Liver (tissue), 8 donors: ENCODE measurements at regions not wholly inside any gene's neighbourhood (a gene's known extent, or its start where the extent isn't known, plus 50 kb on each side); places are given as distances from the start of the nearest gene placed in this dataset.

ENCODE experiments used
- DNase-seq: peaks from one replicate; pipeline ENCODE4 v3.0.0-alpha.2; 2017; ENCODE audit warnings: low spot score
- H3K27ac ChIP-seq, 2 donors: one replicate each; pipeline ENCODE4 v1.7.0; 2013; ENCODE audit warnings: inconsistent platforms in 2 of 2, low read length in 2 of 2, control low read depth in 1 of 2, low read depth in 1 of 2, mild to moderate bottlenecking in 1 of 2
- H3K27me3 ChIP-seq, 4 donors: one replicate each; pipeline versions ENCODE4 v1.6.1 to v1.7.0; 2013; ENCODE audit warnings: low read length in 3 of 4, inconsistent platforms in 1 of 4, mild to moderate bottlenecking in 1 of 4, moderate library complexity in 1 of 4; ENCODE audit not compliant: control insufficient read depth in 4 of 4, insufficient read depth in 4 of 4
- H3K36me3 ChIP-seq, 4 donors: one replicate each; pipeline versions ENCODE4 v1.6.1 to v1.7.0; 2013; ENCODE audit warnings: low read length in 3 of 4, mild to moderate bottlenecking in 3 of 4, low read depth in 1 of 4, moderate library complexity in 1 of 4; ENCODE audit not compliant: control insufficient read depth in 4 of 4, insufficient read depth in 3 of 4
- H3K4me1 ChIP-seq, 4 donors: one replicate each; pipeline versions ENCODE4 v1.6.1 to v1.7.0; 2013; ENCODE audit warnings: low read length in 3 of 4, mild to moderate bottlenecking in 3 of 4, moderate library complexity in 1 of 4; ENCODE audit not compliant: control insufficient read depth in 4 of 4, insufficient read depth in 4 of 4
- H3K4me3 ChIP-seq, 3 donors: one replicate each; pipeline versions ENCODE4 v1.6.1 to v1.7.0; 2013; ENCODE audit warnings: low read length in 3 of 3, control low read depth in 1 of 3, low read depth in 1 of 3, mild to moderate bottlenecking in 1 of 3
- H3K9ac ChIP-seq, 2 donors: one replicate each; pipeline ENCODE4 v1.7.0; 2013; ENCODE audit warnings: low read length in 2 of 2, mild to moderate bottlenecking in 2 of 2, moderate library complexity in 2 of 2, control low read depth in 1 of 2, low read depth in 1 of 2
- H3K9me3 ChIP-seq, 4 donors: one replicate each; pipeline versions ENCODE4 v1.6.1 to v1.7.0; 2013; ENCODE audit warnings: low read length in 3 of 4; ENCODE audit not compliant: control insufficient read depth in 4 of 4
- EGR1 ChIP-seq, 2 donors: IDR thresholded peaks; 2 replicates each; pipeline ENCODE4 v1.6.1; 2016 to 2018; ENCODE audit warnings: antibody characterized with exemption in 2 of 2, low read depth in 2 of 2
- FOXA1 ChIP-seq: IDR thresholded peaks from 2 replicates; pipeline ENCODE4 v1.6.1; 2016; ENCODE audit warnings: antibody characterized with exemption
- FOXA2 ChIP-seq: IDR thresholded peaks from 2 replicates; pipeline ENCODE4 v1.6.1; 2016; ENCODE audit warnings: antibody characterized with exemption
- GABPA ChIP-seq, 2 donors: IDR thresholded peaks in 1 of 2; conservative IDR thresholded peaks in 1 of 2; 2 replicates each; pipeline ENCODE4 v1.6.1; 2016; ENCODE audit warnings: antibody characterized with exemption in 2 of 2, mild to moderate bottlenecking in 1 of 2, moderate library complexity in 1 of 2
- HNF4A ChIP-seq, 2 donors: conservative IDR thresholded peaks; 2 replicates each; pipeline ENCODE4 v1.6.1; 2016; ENCODE audit warnings: antibody characterized with exemption in 2 of 2, mild to moderate bottlenecking in 2 of 2
- HNF4G ChIP-seq: IDR thresholded peaks from 2 replicates; pipeline ENCODE4 v1.6.1; 2016; ENCODE audit warnings: antibody characterized with exemption
- JUND ChIP-seq, 2 donors: IDR thresholded peaks; 2 replicates each; pipeline ENCODE4 v1.6.1; 2016; ENCODE audit warnings: antibody characterized with exemption in 2 of 2
- NR2F2 ChIP-seq: IDR thresholded peaks from 2 replicates; pipeline ENCODE4 v1.6.1; 2016; ENCODE audit warnings: antibody characterized with exemption
- RAD21 ChIP-seq, 2 donors: IDR thresholded peaks; 2 replicates each; pipeline ENCODE4 v1.6.1; 2016; ENCODE audit warnings: antibody characterized with exemption in 2 of 2, mild to moderate bottlenecking in 2 of 2
- RXRA ChIP-seq, 2 donors: IDR thresholded peaks; 2 replicates each; pipeline ENCODE4 v1.6.1; 2017 to 2018; ENCODE audit warnings: antibody characterized with exemption in 2 of 2, mild to moderate bottlenecking in 1 of 2
- SP1 ChIP-seq: IDR thresholded peaks from 2 replicates; pipeline ENCODE4 v1.6.1; 2018; ENCODE audit warnings: antibody characterized with exemption, mild to moderate bottlenecking
- TAF1 ChIP-seq: conservative IDR thresholded peaks from 2 replicates; pipeline ENCODE4 v1.6.1; 2016; ENCODE audit warnings: antibody characterized with exemption, mild to moderate bottlenecking
- YY1 ChIP-seq: IDR thresholded peaks from 2 replicates; pipeline ENCODE4 v1.6.1; 2016; ENCODE audit warnings: antibody characterized with exemption, mild to moderate bottlenecking
- WGBS: extraction: QIAGEN DNeasy Blood & Tissue Kit; methylation state at CpG from one replicate; pipeline ENCODE4 v1.1.7; 2013; 5-methylcytosine and 5-hydroxymethylcytosine counted together
- TF ChIP-seq, protein P1 (sequence below): IDR thresholded peaks from 2 replicates; pipeline ENCODE4 v1.6.1; 2016; ENCODE audit warnings: antibody characterized with exemption, mild to moderate bottlenecking
- TF ChIP-seq, protein P2 (sequence below): IDR thresholded peaks from 2 replicates; pipeline ENCODE4 v1.6.1; 2016; ENCODE audit warnings: antibody characterized with exemption
- TF ChIP-seq, protein P3 (sequence below): IDR thresholded peaks from 2 replicates; pipeline ENCODE4 v1.6.1; 2016; ENCODE audit warnings: antibody characterized with exemption
- TF ChIP-seq, protein P4 (sequence below): fragments of 150-350 bp; IDR thresholded peaks from 2 replicates; pipeline ENCODE4 v1.5.1; 2017; ENCODE audit warnings: improper control_type of control experiment, low read depth, low read length; ENCODE audit not compliant: missing input control
- TF ChIP-seq, protein P5 (sequence below): IDR thresholded peaks from 2 replicates; pipeline ENCODE4 v1.6.1; 2016; ENCODE audit warnings: antibody characterized with exemption
- donor health status: healthy.
- donor health status: healthy.
- donor health status: healthy.
- donor health status: healthy.
- donor health status: healthy.

DNA sequence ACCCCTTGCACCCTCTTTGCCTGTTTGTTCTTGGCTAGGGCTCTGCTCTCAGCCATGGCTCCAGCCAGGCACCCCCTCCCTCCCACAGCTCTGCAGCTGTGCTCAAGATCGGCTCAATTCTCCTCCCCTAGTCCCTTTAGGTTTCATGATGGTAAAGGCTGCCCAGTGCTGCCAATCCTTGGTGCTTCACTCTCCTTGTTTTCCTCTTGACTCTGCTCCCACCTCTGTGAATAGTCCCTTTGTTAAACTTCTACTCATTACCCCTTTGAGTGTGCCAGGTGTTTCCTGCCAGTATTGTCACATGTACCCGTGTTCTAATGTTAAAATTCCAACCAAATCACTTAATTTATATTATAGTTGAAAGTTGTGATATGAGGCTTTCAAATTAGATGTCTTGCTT lies 101.0 kb upstream of the CERS6 start (continued):
- TF ChIP-seq GABPA (IDR thresholded peaks at IDR 0.05 in 1 of 2, conservative IDR thresholded peaks at IDR 0.05 in 1 of 2) (no peak), HNF4G (no peak), FOXA1 (no peak), RAD21 (IDR thresholded peaks at IDR 0.05) (no peak), YY1 (no peak), SP1 (no peak)
- TF ChIP-seq, protein P1, sequence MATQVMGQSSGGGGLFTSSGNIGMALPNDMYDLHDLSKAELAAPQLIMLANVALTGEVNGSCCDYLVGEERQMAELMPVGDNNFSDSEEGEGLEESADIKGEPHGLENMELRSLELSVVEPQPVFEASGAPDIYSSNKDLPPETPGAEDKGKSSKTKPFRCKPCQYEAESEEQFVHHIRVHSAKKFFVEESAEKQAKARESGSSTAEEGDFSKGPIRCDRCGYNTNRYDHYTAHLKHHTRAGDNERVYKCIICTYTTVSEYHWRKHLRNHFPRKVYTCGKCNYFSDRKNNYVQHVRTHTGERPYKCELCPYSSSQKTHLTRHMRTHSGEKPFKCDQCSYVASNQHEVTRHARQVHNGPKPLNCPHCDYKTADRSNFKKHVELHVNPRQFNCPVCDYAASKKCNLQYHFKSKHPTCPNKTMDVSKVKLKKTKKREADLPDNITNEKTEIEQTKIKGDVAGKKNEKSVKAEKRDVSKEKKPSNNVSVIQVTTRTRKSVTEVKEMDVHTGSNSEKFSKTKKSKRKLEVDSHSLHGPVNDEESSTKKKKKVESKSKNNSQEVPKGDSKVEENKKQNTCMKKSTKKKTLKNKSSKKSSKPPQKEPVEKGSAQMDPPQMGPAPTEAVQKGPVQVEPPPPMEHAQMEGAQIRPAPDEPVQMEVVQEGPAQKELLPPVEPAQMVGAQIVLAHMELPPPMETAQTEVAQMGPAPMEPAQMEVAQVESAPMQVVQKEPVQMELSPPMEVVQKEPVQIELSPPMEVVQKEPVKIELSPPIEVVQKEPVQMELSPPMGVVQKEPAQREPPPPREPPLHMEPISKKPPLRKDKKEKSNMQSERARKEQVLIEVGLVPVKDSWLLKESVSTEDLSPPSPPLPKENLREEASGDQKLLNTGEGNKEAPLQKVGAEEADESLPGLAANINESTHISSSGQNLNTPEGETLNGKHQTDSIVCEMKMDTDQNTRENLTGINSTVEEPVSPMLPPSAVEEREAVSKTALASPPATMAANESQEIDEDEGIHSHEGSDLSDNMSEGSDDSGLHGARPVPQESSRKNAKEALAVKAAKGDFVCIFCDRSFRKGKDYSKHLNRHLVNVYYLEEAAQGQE: no peak

DNA sequence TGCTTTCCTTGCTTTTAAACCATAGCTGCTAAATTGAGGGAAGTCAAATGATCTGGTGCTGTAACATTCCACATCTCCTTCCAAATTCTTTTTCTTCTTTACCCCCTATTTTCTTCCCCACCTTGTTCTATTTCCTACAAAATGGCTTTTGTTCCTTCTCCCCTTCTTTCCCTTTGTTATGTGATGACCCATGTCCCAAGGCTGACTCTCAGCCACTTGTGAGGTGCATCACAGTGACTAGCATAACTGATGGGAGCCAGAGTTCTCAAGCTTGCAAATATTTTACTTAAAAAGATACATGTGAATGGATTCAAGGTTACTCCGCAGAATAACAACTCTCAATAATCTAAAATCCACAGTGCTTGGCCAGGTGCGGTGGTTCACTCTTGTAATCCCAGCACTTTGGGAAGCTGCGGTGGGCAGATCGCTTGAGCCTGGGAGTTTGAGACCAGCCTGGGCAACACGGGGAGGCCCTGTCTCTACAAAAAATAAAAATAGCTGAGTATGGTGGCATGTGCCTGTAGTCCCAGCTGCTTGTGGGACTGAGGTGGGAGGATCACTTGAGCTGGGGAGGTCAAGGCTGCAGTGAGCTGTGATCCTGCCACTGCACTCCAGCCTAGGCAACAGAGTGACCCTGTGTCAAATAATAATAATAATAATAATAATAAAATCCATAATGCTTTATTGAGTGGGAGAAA lies 100.1 kb upstream of the CERS6 start:
- TF ChIP-seq RAD21 (IDR thresholded peaks at IDR 0.05) (no peak), HNF4A (conservative IDR thresholded peaks at IDR 0.05) (no peak)
- no peak for DNase-seq
- no peak overlapping the region for H3K27ac ChIP-seq
- 88% methylated on average over 5 of the region's 5 CpGs for WGBS
- no peaks in the 10 kb centered on the region for H3K9me3 ChIP-seq
- no peaks in the 10 kb centered on the region for H3K36me3 ChIP-seq
- no peaks in the 10 kb centered on the region for H3K27me3 ChIP-seq
- no peak overlapping the region for H3K4me3 ChIP-seq
- no peak overlapping the region for H3K9ac ChIP-seq
- no peaks in the 10 kb centered on the region for H3K4me1 ChIP-seq

DNA sequence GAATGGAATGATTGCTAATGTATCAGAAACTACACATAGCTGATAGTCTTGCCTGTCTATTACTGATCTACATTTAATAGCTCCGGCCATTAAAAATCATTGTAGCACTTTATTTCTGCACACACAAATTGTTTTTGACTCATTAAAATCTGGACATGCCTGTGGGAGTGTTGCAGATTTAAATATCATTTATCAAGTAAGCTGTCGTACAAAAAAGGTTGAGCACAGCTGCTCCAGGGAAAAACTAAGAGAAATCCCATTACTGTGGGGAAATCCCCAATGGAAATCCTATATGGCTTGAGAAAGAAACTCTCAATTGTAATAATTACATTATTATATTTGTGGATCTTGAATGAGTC lies 99.6 kb upstream of the CERS6 start:
- no peaks in the 10 kb centered on the region for H3K36me3 ChIP-seq
- no peak for DNase-seq
- WGBS: 90% methylated on average over 2 of the region's 2 CpGs

More for the DNA sequence above, 99.6 kb upstream of the CERS6 start:
- H3K4me3 ChIP-seq: no peak overlapping the region
- no peaks in the 10 kb centered on the region for H3K4me1 ChIP-seq
- TF ChIP-seq, protein P2, sequence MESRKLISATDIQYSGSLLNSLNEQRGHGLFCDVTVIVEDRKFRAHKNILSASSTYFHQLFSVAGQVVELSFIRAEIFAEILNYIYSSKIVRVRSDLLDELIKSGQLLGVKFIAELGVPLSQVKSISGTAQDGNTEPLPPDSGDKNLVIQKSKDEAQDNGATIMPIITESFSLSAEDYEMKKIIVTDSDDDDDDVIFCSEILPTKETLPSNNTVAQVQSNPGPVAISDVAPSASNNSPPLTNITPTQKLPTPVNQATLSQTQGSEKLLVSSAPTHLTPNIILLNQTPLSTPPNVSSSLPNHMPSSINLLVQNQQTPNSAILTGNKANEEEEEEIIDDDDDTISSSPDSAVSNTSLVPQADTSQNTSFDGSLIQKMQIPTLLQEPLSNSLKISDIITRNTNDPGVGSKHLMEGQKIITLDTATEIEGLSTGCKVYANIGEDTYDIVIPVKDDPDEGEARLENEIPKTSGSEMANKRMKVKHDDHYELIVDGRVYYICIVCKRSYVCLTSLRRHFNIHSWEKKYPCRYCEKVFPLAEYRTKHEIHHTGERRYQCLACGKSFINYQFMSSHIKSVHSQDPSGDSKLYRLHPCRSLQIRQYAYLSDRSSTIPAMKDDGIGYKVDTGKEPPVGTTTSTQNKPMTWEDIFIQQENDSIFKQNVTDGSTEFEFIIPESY: no peak
- no peak for TF ChIP-seq GABPA (IDR thresholded peaks at IDR 0.05 in 1 of 2, conservative IDR thresholded peaks at IDR 0.05 in 1 of 2)
- TF ChIP-seq HNF4G: no peak
- TF ChIP-seq, protein P1: no peak
- no peak for TF ChIP-seq YY1
- TF ChIP-seq SP1: no peak
- TF ChIP-seq RAD21 (IDR thresholded peaks at IDR 0.05): no peak
- TF ChIP-seq TAF1: no peak
- no peak for TF ChIP-seq FOXA2
- no peak for TF ChIP-seq HNF4A (conservative IDR thresholded peaks at IDR 0.05)
- no peak for TF ChIP-seq FOXA1
- TF ChIP-seq, protein P3, sequence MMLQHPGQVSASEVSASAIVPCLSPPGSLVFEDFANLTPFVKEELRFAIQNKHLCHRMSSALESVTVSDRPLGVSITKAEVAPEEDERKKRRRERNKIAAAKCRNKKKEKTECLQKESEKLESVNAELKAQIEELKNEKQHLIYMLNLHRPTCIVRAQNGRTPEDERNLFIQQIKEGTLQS: no peak
- TF ChIP-seq RXRA (IDR thresholded peaks at IDR 0.05): no peak
- no peak for TF ChIP-seq EGR1 (IDR thresholded peaks at IDR 0.05; ENCODE audit: low read depth in 2 of 2)
- no peak for TF ChIP-seq NR2F2
- no peak for TF ChIP-seq JUND (IDR thresholded peaks at IDR 0.05)
- TF ChIP-seq, protein P4, sequence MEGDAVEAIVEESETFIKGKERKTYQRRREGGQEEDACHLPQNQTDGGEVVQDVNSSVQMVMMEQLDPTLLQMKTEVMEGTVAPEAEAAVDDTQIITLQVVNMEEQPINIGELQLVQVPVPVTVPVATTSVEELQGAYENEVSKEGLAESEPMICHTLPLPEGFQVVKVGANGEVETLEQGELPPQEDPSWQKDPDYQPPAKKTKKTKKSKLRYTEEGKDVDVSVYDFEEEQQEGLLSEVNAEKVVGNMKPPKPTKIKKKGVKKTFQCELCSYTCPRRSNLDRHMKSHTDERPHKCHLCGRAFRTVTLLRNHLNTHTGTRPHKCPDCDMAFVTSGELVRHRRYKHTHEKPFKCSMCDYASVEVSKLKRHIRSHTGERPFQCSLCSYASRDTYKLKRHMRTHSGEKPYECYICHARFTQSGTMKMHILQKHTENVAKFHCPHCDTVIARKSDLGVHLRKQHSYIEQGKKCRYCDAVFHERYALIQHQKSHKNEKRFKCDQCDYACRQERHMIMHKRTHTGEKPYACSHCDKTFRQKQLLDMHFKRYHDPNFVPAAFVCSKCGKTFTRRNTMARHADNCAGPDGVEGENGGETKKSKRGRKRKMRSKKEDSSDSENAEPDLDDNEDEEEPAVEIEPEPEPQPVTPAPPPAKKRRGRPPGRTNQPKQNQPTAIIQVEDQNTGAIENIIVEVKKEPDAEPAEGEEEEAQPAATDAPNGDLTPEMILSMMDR: no peak
- TF ChIP-seq, protein P5, sequence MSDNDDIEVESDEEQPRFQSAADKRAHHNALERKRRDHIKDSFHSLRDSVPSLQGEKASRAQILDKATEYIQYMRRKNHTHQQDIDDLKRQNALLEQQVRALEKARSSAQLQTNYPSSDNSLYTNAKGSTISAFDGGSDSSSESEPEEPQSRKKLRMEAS: no peak
- no peak overlapping the region for H3K27ac ChIP-seq
- H3K9ac ChIP-seq: no peak overlapping the region
- H3K27me3 ChIP-seq: no peaks in the 10 kb centered on the region
- no peaks in the 10 kb centered on the region for H3K9me3 ChIP-seq
